Ascending aorta (tissue), 2 donors: ENCODE measurements at regions not wholly inside any gene's neighbourhood (a gene's known extent, or its start where the extent isn't known, plus 50 kb on each side); places are given as distances from the start of the nearest gene placed in this dataset.

Experiments
- DNase-seq, 2 donors: peaks; one replicate each; pipeline ENCODE4 v3.0.0-alpha.2; 2019; ENCODE audit warnings: low spot score in 2 of 2
- H3K27ac ChIP-seq, 2 donors: fragments of 200-600 bp; sonication (generic); one replicate each; pipeline ENCODE4 v1.5.1; 2016 to 2017; ENCODE audit warnings: mild to moderate bottlenecking in 1 of 2
- H3K27me3 ChIP-seq: fragments of 200-600 bp; sonication (generic); one replicate; pipeline ENCODE4 v1.5.1; 2017
- H3K36me3 ChIP-seq, 2 donors: fragments of 200-600 bp; sonication (generic); one replicate each; pipeline ENCODE4 v1.5.1; 2016
- H3K4me1 ChIP-seq, 2 donors: fragments of 200-600 bp; sonication (generic); one replicate each; pipeline ENCODE4 v1.5.1; 2016 to 2017; ENCODE audit warnings: mild to moderate bottlenecking in 1 of 2
- H3K4me3 ChIP-seq, 2 donors: fragments of 200-600 bp; sonication (generic); one replicate each; pipeline ENCODE4 v1.5.1; 2016 to 2017; ENCODE audit warnings: mild to moderate bottlenecking in 1 of 2
- H3K9me3 ChIP-seq, 2 donors: fragments of 200-600 bp; sonication (generic); one replicate each; pipeline ENCODE4 v1.5.1; 2016
- intact Hi-C: fragments of 100-400 bp; cut with DNase I; formaldehyde crosslinking; loops from one replicate; pipeline ENCODE4 v1.15.1; 2023
- TF ChIP-seq, protein P1 (sequence below), 3 experiments: fragments of 200-600 bp in 2 of 3; fragments of 450-650 bp in 1 of 3; sonication (generic) in 2 of 3; IDR thresholded peaks; one replicate each; pipeline ENCODE4 v1.5.1; 2016 to 2019; ENCODE audit warnings: antibody characterized with exemption in 3 of 3, mild to moderate bottlenecking in 1 of 3, moderate library complexity in 1 of 3

- Histone ChIP-seq H3K36me3 (no peaks in the 10 kb centered on the region), H3K27me3 (no peaks in the 10 kb centered on the region), H3K4me1 (no peaks in the 10 kb centered on the region), H3K4me3 (no peak overlapping the region), H3K27ac (no peak overlapping the region), H3K9me3 (no peaks in the 10 kb centered on the region)
- intact Hi-C loops = no loop called here
- TF ChIP-seq, protein P1, sequence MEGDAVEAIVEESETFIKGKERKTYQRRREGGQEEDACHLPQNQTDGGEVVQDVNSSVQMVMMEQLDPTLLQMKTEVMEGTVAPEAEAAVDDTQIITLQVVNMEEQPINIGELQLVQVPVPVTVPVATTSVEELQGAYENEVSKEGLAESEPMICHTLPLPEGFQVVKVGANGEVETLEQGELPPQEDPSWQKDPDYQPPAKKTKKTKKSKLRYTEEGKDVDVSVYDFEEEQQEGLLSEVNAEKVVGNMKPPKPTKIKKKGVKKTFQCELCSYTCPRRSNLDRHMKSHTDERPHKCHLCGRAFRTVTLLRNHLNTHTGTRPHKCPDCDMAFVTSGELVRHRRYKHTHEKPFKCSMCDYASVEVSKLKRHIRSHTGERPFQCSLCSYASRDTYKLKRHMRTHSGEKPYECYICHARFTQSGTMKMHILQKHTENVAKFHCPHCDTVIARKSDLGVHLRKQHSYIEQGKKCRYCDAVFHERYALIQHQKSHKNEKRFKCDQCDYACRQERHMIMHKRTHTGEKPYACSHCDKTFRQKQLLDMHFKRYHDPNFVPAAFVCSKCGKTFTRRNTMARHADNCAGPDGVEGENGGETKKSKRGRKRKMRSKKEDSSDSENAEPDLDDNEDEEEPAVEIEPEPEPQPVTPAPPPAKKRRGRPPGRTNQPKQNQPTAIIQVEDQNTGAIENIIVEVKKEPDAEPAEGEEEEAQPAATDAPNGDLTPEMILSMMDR (IDR thresholded peaks at IDR 0.05) = no peak
- DNase-seq = no peak
Observed at GRCh38 chr1:81542196-81542595, 258.5 kb upstream of the ADGRL2 start.

- H3K4me1 ChIP-seq = no peaks in the 10 kb centered on the region
- H3K4me3 ChIP-seq = no peak overlapping the region
- TF ChIP-seq, protein P1 (IDR thresholded peaks at IDR 0.05) = no peak
- intact Hi-C loops = no loop called here
- no peak overlapping the region for H3K27ac ChIP-seq
- no peaks in the 10 kb centered on the region for H3K9me3 ChIP-seq
- no peak for DNase-seq
- no peaks in the 10 kb centered on the region for H3K27me3 ChIP-seq
- no peaks in the 10 kb centered on the region for H3K36me3 ChIP-seq
Observed at GRCh38 chr1:81540216-81540615, 260.5 kb upstream of the ADGRL2 start.

DNA sequence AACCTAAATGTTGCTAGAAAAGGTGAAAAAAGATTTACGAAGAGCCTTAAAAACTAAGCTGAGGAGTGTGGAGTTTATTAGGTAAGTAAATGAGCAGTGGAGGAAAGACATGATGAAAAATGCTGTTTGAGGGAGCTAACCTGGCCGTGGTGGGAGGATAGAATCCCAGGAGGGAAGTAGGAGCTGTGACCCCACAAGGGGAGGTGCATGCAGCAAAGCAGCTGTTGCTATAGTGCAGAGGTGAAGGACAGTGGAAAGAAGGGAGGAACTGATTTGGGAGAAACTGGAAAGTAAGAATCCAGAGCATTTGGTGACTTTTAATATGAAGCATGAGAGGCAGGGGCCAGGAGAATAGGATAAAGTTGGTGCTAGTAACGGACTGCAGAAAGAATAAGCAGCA, 271.7 kb upstream of the ADGRL2 start:
- intact Hi-C loops = no loop called here
- TF ChIP-seq, protein P1 (IDR thresholded peaks at IDR 0.05) = no peak
- no peaks in the 10 kb centered on the region for H3K36me3 ChIP-seq
- no peaks in the 10 kb centered on the region for H3K27me3 ChIP-seq
- no peak overlapping the region for H3K27ac ChIP-seq
- H3K4me1 ChIP-seq = no peaks in the 10 kb centered on the region
- H3K9me3 ChIP-seq = no peaks in the 10 kb centered on the region
- H3K4me3 ChIP-seq = no peak overlapping the region
- no peak for DNase-seq

DNA sequence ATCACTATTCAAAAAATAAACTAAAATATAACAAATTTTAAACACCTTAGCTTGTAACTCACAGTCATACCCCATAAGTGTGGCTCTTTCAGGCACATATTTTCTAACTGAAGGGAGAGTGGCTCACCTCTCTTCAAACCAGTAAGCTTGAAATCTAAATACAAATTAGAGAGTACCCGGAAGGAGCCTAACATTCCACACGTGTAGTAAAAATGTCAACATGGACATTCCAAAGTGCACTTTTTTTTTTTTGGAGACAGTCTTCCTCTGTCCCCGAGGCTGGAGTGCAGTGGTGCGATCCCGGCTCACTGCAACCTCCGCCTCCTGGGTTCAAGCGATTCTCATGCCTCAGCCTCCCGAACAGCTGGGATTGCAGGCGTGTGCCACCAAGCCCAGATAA, 275.6 kb upstream of the ADGRL2 start:
- intact Hi-C loops = no loop called here
- TF ChIP-seq, protein P1 (IDR thresholded peaks at IDR 0.05) = no peak
- no peak for DNase-seq
- Histone ChIP-seq H3K27me3 (no peaks in the 10 kb centered on the region), H3K4me1 (no peaks in the 10 kb centered on the region), H3K36me3 (no peaks in the 10 kb centered on the region), H3K27ac (no peak overlapping the region), H3K4me3 (no peak overlapping the region), H3K9me3 (no peaks in the 10 kb centered on the region)

- Histone ChIP-seq H3K9me3 (no peaks in the 10 kb centered on the region), H3K27me3 (no peaks in the 10 kb centered on the region), H3K4me3 (no peak overlapping the region), H3K27ac (no peak overlapping the region), H3K4me1 (no peaks in the 10 kb centered on the region), H3K36me3 (no peaks in the 10 kb centered on the region)
- TF ChIP-seq, protein P1 (IDR thresholded peaks at IDR 0.05) = no peak
- intact Hi-C loops = no loop called here
- DNase-seq = no peak
Observed at GRCh38 chr1:81519987-81520386, 280.7 kb upstream of the ADGRL2 start.

GRCh38 chr1:81517987-81518386, 282.7 kb upstream of the ADGRL2 start:
- H3K36me3 ChIP-seq = no peaks in the 10 kb centered on the region
- H3K27me3 ChIP-seq = no peaks in the 10 kb centered on the region
- DNase-seq = no peak
- no peaks in the 10 kb centered on the region for H3K9me3 ChIP-seq
- intact Hi-C loops = no loop called here
- no peak overlapping the region for H3K4me3 ChIP-seq
- H3K4me1 ChIP-seq = no peaks in the 10 kb centered on the region
- TF ChIP-seq, protein P1 (IDR thresholded peaks at IDR 0.05) = no peak
- no peak overlapping the region for H3K27ac ChIP-seq
